H1 (cell line): ENCODE measurements at regions not wholly inside any gene's neighbourhood (a gene's known extent, or its start where the extent isn't known, plus 50 kb on each side); places are given as distances from the start of the nearest gene placed in this dataset.

Source experiments
- CTCF ChIA-PET: fragments of 300-600 bp; sonication (Branson Sonifier 250); formaldehyde crosslinking; loops from one replicate; lab custom pipeline; 2021; ENCODE audit not compliant: partially characterized antibody; lab: Charles Lee
- POLR2A ChIA-PET: fragments of 300-600 bp; sonication (Branson Sonifier 250); formaldehyde crosslinking; loops from one replicate; lab custom pipeline; 2021; ENCODE audit warnings: inconsistent platforms; ENCODE audit not compliant: partially characterized antibody; lab: Charles Lee
- DNase-seq, 2 experiments: peaks; one replicate each; pipeline versions ENCODE4 v3.0.0 to v3.0.0-alpha.2; 2010 to 2022; ENCODE audit warnings: low spot score in 2 of 2, low read depth in 1 of 2, mixed read lengths in 1 of 2
- FAIRE-seq: peaks from 2 replicates; lab custom pipeline; 2011; peaks lifted over from hg19 to GRCh38; lab: Jason Lieb, UNC
- H2AFZ ChIP-seq: 2 replicates; pipeline ENCODE4 v1.8.1; 2012; ENCODE audit warnings: low read length, inconsistent platforms
- H2AK5ac ChIP-seq: 2 replicates; pipeline ENCODE4 v1.6.1; 2013; ENCODE audit warnings: low read depth, low read length
- H2BK120ac ChIP-seq: replicated peaks from 2 replicates; pipeline ENCODE3; 2013; ENCODE audit warnings: low read depth, low read length, inconsistent platforms
- H2BK12ac ChIP-seq: 2 replicates; pipeline ENCODE4 v1.6.1; 2013; ENCODE audit warnings: low read depth, low read length
- H2BK15ac ChIP-seq: 2 replicates; pipeline ENCODE4 v1.6.1; 2013; ENCODE audit warnings: low read length
- H2BK20ac ChIP-seq: 2 replicates; pipeline ENCODE4 v1.6.1; 2013; ENCODE audit warnings: low read length
- H2BK5ac ChIP-seq: 2 replicates; pipeline ENCODE4 v1.6.1; 2013; ENCODE audit warnings: low read depth, low read length
- H3K14ac ChIP-seq: 2 replicates; pipeline ENCODE4 v1.6.1; 2013; ENCODE audit warnings: inconsistent platforms; ENCODE audit not compliant: insufficient read length
- H3K18ac ChIP-seq: 2 replicates; pipeline ENCODE4 v1.6.1; 2013; ENCODE audit warnings: low read length; ENCODE audit errors: extremely low read depth
- H3K23ac ChIP-seq: 2 replicates; pipeline ENCODE4 v1.6.1; 2013; ENCODE audit warnings: inconsistent platforms; ENCODE audit not compliant: insufficient read length
- H3K23me2 ChIP-seq: 2 replicates; pipeline ENCODE4 v1.6.1; 2013; ENCODE audit warnings: low read depth, low read length
- H3K27ac ChIP-seq: 2 replicates; pipeline ENCODE4 v1.6.1; 2011; ENCODE audit warnings: low read depth, low read length, inconsistent platforms
- H3K27me3 ChIP-seq, 4 experiments: replicated peaks in 1 of 4; 1 replicate in 1 of 4; 2 replicates in 3 of 4; pipeline versions ENCODE4 v1.6.1 to v1.8.1; 2011 to 2013; ENCODE audit warnings: low read length in 3 of 4, mild to moderate bottlenecking in 3 of 4, inconsistent platforms in 2 of 4, mixed read lengths in 2 of 4, moderate library complexity in 1 of 4; ENCODE audit not compliant: control insufficient read depth in 3 of 4, insufficient read depth in 3 of 4; ENCODE audit errors: extremely low read depth in 1 of 4
- H3K36me3 ChIP-seq, 4 experiments: 2 replicates each; pipeline versions ENCODE4 v1.6.1 to v1.8.1; 2011 to 2013; ENCODE audit warnings: mild to moderate bottlenecking in 4 of 4, low read length in 3 of 4, moderate library complexity in 2 of 4, control low read depth in 1 of 4, inconsistent platforms in 1 of 4; ENCODE audit not compliant: insufficient read depth in 4 of 4, control insufficient read depth in 2 of 4
- H3K4ac ChIP-seq: replicated peaks from 2 replicates; pipeline ENCODE3; 2013; ENCODE audit warnings: low read length, low read depth, mixed read lengths, inconsistent platforms; ENCODE audit not compliant: insufficient read length
- H3K4me1 ChIP-seq, 4 experiments: replicated peaks in 1 of 4; 1 replicate in 1 of 4; 2 replicates in 3 of 4; pipeline versions ENCODE4 v1.6.1 to v1.8.1; 2011 to 2013; ENCODE audit warnings: low read length in 3 of 4, inconsistent platforms in 2 of 4, mixed read lengths in 1 of 4; ENCODE audit not compliant: insufficient read depth in 4 of 4, control insufficient read depth in 3 of 4
- H3K4me2 ChIP-seq, 2 experiments: 2 replicates each; pipeline versions ENCODE4 v1.6.1 to v1.8.1; 2011 to 2013; ENCODE audit warnings: low read depth in 2 of 2, low read length in 2 of 2, control low read depth in 1 of 2, inconsistent platforms in 1 of 2, mild to moderate bottlenecking in 1 of 2; ENCODE audit not compliant: insufficient read depth in 1 of 2
- H3K4me3 ChIP-seq, 4 experiments: fragments of 200-600, 300-600 bp in 1 of 4; sonication (generic), shearing (Covaris generic), sonication (Bioruptor Twin) in 1 of 4; 2 replicates each; pipeline versions ENCODE4 v1.5.1 to v1.8.1; 2011 to 2016; ENCODE audit warnings: low read length in 4 of 4, low read depth in 3 of 4, control low read depth in 2 of 4, inconsistent platforms in 2 of 4, mild to moderate bottlenecking in 2 of 4, mixed read lengths in 1 of 4, moderate library complexity in 1 of 4; ENCODE audit not compliant: insufficient read depth in 2 of 4; ENCODE audit errors: extremely low read depth in 1 of 4
- H3K56ac ChIP-seq: replicated peaks from 2 replicates; pipeline ENCODE3; 2013; ENCODE audit warnings: low read depth, mild to moderate bottlenecking, mixed read lengths, low read length, inconsistent platforms; ENCODE audit not compliant: insufficient read length
- H3K79me1 ChIP-seq: 2 replicates; pipeline ENCODE4 v1.6.1; 2013; ENCODE audit warnings: low read depth, low read length, control low read depth
- H3K79me2 ChIP-seq, 2 experiments: 2 replicates each; pipeline versions ENCODE4 v1.6.1 to v1.8.1; 2012 to 2013; ENCODE audit warnings: low read length in 2 of 2, mild to moderate bottlenecking in 2 of 2, inconsistent platforms in 1 of 2; ENCODE audit not compliant: insufficient read depth in 2 of 2, control insufficient read depth in 1 of 2
- H3K9ac ChIP-seq, 4 experiments: replicated peaks in 1 of 4; 1 replicate in 1 of 4; 2 replicates in 3 of 4; pipeline versions ENCODE4 v1.6.1 to v1.8.1; 2011 to 2013; ENCODE audit warnings: low read depth in 3 of 4, low read length in 3 of 4, control low read depth in 2 of 4, mild to moderate bottlenecking in 2 of 4, moderate library complexity in 2 of 4, inconsistent platforms in 1 of 4; ENCODE audit errors: extremely low read depth in 1 of 4
- H3K9me3 ChIP-seq, 2 experiments: 2 replicates each; pipeline versions ENCODE4 v1.6.1 to v1.8.1; 2012 to 2013; ENCODE audit warnings: mild to moderate bottlenecking in 2 of 2, moderate library complexity in 2 of 2, control low read depth in 1 of 2, inconsistent platforms in 1 of 2, low read depth in 1 of 2, low read length in 1 of 2, mixed read lengths in 1 of 2; ENCODE audit not compliant: insufficient read depth in 2 of 2
- H4K20me1 ChIP-seq, 2 experiments: replicated peaks in 1 of 2; 2 replicates each; pipeline versions ENCODE3 to v1.8.1; 2011 to 2013; ENCODE audit warnings: inconsistent platforms in 2 of 2, low read length in 2 of 2, mild to moderate bottlenecking in 1 of 2; ENCODE audit not compliant: insufficient read depth in 2 of 2, control insufficient read depth in 1 of 2
- H4K5ac ChIP-seq: 2 replicates; pipeline ENCODE4 v1.6.1; 2013; ENCODE audit warnings: low read length, low read depth, mixed read lengths, inconsistent platforms; ENCODE audit not compliant: insufficient read length
- H4K8ac ChIP-seq: 2 replicates; pipeline ENCODE4 v1.8.0; 2013; ENCODE audit warnings: mild to moderate bottlenecking, moderate library complexity, low read length, inconsistent platforms; ENCODE audit not compliant: insufficient read depth; ENCODE audit errors: extremely low read depth
- H4K91ac ChIP-seq: replicated peaks from 2 replicates; pipeline ENCODE3; 2013; ENCODE audit warnings: low read length, mixed read lengths, inconsistent platforms; ENCODE audit not compliant: insufficient read length
- ATF2 ChIP-seq: IDR thresholded peaks from 2 replicates; pipeline ENCODE4 v1.6.1; 2012; ENCODE audit warnings: low read length, inconsistent platforms
- BRCA1 ChIP-seq: IDR thresholded peaks from 2 replicates; pipeline ENCODE4 v1.6.1; 2012; ENCODE audit warnings: low read depth, low read length, improper control_type of control experiment
- E2F6 ChIP-seq: IDR thresholded peaks from 2 replicates; pipeline ENCODE4 v1.6.1; 2012; ENCODE audit warnings: inconsistent platforms
- EP300 ChIP-seq, 2 experiments: IDR thresholded peaks; 1 replicate in 1 of 2; 2 replicates in 1 of 2; pipeline ENCODE4 v1.6.1; 2011 to 2012; ENCODE audit warnings: low read depth in 2 of 2, low read length in 2 of 2, mild to moderate bottlenecking in 2 of 2, borderline replicate concordance in 1 of 2, inconsistent platforms in 1 of 2, moderate library complexity in 1 of 2
- FOSL1 ChIP-seq: IDR thresholded peaks from 2 replicates; pipeline ENCODE4 v1.6.1; 2011; ENCODE audit warnings: mild to moderate bottlenecking, low read depth, low read length, moderate library complexity; ENCODE audit not compliant: insufficient read depth
- GTF2F1 ChIP-seq: IDR thresholded peaks from 2 replicates; pipeline ENCODE4 v1.6.1; 2012; ENCODE audit warnings: low read depth, low read length, improper control_type of control experiment, borderline replicate concordance
- KDM4A ChIP-seq: IDR thresholded peaks from one replicate; pipeline ENCODE4 v1.7.1; 2012; ENCODE audit warnings: low read depth, mild to moderate bottlenecking, moderate library complexity, low read length, inconsistent platforms; ENCODE audit not compliant: severe bottlenecking
- SAP30 ChIP-seq: fragments of 300-600 bp; sonication (generic); IDR thresholded peaks from 2 replicates; pipeline ENCODE4 v1.7.1; 2012; ENCODE audit warnings: low read length, moderate library complexity, mild to moderate bottlenecking, inconsistent platforms; ENCODE audit not compliant: insufficient read depth, insufficient replicate concordance
- SIRT6 ChIP-seq: IDR thresholded peaks from one replicate; pipeline ENCODE4 v1.7.1; 2012; ENCODE audit warnings: low read length, inconsistent platforms
- SIX5 ChIP-seq: IDR thresholded peaks from 2 replicates; pipeline ENCODE4 v1.6.1; 2011; ENCODE audit warnings: mild to moderate bottlenecking, low read depth, low read length
- TBP ChIP-seq: IDR thresholded peaks from 2 replicates; pipeline ENCODE4 v1.6.1; 2011; ENCODE audit warnings: low read depth, low read length, improper control_type of control experiment
- YY1 ChIP-seq: IDR thresholded peaks from 2 replicates; pipeline ENCODE4 v1.6.1; 2011; ENCODE audit warnings: low read depth, mild to moderate bottlenecking, low read length
- WGBS, 2 experiments: shearing (Covaris generic) in 1 of 2; methylation state at CpG; one replicate each; pipeline versions ENCODE4 v1.1.6 to v1.1.7; 2013 to 2015; ENCODE audit warnings: low lambda C conversion rate in 2 of 2, mixed read lengths in 2 of 2, inconsistent platforms in 1 of 2, low coverage in 1 of 2, missing lambda C conversion rate in 1 of 2; ENCODE audit not compliant: insufficient replicate concordance in 2 of 2, insufficient coverage in 1 of 2, insufficient read length in 1 of 2; ENCODE audit errors: extremely low coverage in 1 of 2, missing lambda C conversion rate in 1 of 2; 5-methylcytosine and 5-hydroxymethylcytosine counted together

- Histone ChIP-seq H4K91ac (no peak overlapping the region), H2BK20ac (no peak overlapping the region), H3K36me3 (no peaks in the 10 kb centered on the region), H3K18ac (no peak overlapping the region), H3K4me3 (no peak overlapping the region), H3K79me2 (no peaks in the 10 kb centered on the region), H3K9ac (no peak overlapping the region), H3K14ac (no peak overlapping the region), H2BK12ac (no peak overlapping the region), H3K27ac (no peak overlapping the region), H3K79me1 (no peaks in the 10 kb centered on the region), H3K4me2 (no peak overlapping the region), H4K5ac (no peak overlapping the region), H4K8ac (no peak overlapping the region), H3K9me3 (no peaks in the 10 kb centered on the region), H3K27me3 (no peaks in the 10 kb centered on the region), H3K4ac (no peak overlapping the region), H3K4me1 (no peaks in the 10 kb centered on the region), H2AFZ (no peak overlapping the region), H2BK5ac (no peak overlapping the region), H4K20me1 (no peaks in the 10 kb centered on the region), H2AK5ac (no peak overlapping the region), H3K56ac (no peak overlapping the region), H3K23me2 (no peaks in the 10 kb centered on the region), H3K23ac (no peak overlapping the region), H2BK120ac (no peak overlapping the region), H2BK15ac (no peak overlapping the region)
- ChIA-PET CTCF (no interaction called here), POLR2A (no interaction called here)
- WGBS, 2 experiments = 92% methylated on average over 3 of the region's 3 CpGs; no CpG with 5 or more reads in 1 of the 2 experiments
- FAIRE-seq (no peak), DNase-seq (no peak)
- TF ChIP-seq KDM4A (no peak), E2F6 (no peak), TBP (no peak), ATF2 (no peak), SIRT6 (no peak), GTF2F1 (no peak), SIX5 (no peak), FOSL1 (no peak), EP300 (IDR thresholded peaks at IDR 0.05; ENCODE audit: borderline replicate concordance in 1 of 2, low read depth in 2 of 2, low read length in 2 of 2) (no peak), BRCA1 (no peak), YY1 (no peak), SAP30 (no peak)
These were observed 929.8 kb upstream of the CNTN5 start for GRCh38 chr11:98090861-98091505.
